HK-2 (cell line): ENCODE measurements at regions not wholly inside any gene's neighbourhood (a gene's known extent, or its start where the extent isn't known, plus 50 kb on each side); places are given as distances from the start of the nearest gene placed in this dataset.
"Not testable (repeated sequence)": the region's sequence is repeated elsewhere in the genome, so short reads cannot be mapped to it uniquely, and the experiment has no call there.

Experiments used
- DNase-seq: peaks from one replicate; pipeline ENCODE4 v3.0.0-alpha.2; 2018; ENCODE audit not compliant: unreplicated experiment

- peak; percentile 27 for DNase-seq
Observed at GRCh38 chr9:108041551-108041950, 552.0 kb upstream of the KLF4 start.

GRCh38 chr9:108040783-108041182, 551.2 kb upstream of the KLF4 start:
- peak; percentile 46 for DNase-seq

- DNase-seq, result no peak
Observed at GRCh38 chr9:108039493-108039892, 549.9 kb upstream of the KLF4 start.

- DNase-seq, result no peak
Observed at GRCh38 chr9:108039012-108039411, 549.4 kb upstream of the KLF4 start.

- no peak for DNase-seq
Observed at GRCh38 chr9:108035487-108035886, 545.9 kb upstream of the KLF4 start.

- DNase-seq, result no peak
Observed at GRCh38 chr9:108033976-108034964, 544.7 kb upstream of the KLF4 start.

- DNase-seq, result not testable (repeated sequence)
Observed at GRCh38 chr9:108032079-108032478, 542.5 kb upstream of the KLF4 start.

- DNase-seq, result not testable (repeated sequence)
Observed at GRCh38 chr9:108031221-108031620, 541.7 kb upstream of the KLF4 start.

GRCh38 chr9:108026718-108027117, 537.1 kb upstream of the KLF4 start:
- DNase-seq, result not testable (repeated sequence)

GRCh38 chr9:108024604-108025003, 535.0 kb upstream of the KLF4 start:
- DNase-seq, result no peak

- DNase-seq, result no peak
Observed at GRCh38 chr9:108022246-108022935, 532.8 kb upstream of the KLF4 start.

- DNase-seq, result no peak
Observed at GRCh38 chr9:108021096-108021710, 531.6 kb upstream of the KLF4 start.

GRCh38 chr9:108019821-108020220, 530.3 kb upstream of the KLF4 start:
- DNase-seq, result peak; percentile 16

GRCh38 chr9:108017671-108018070, 528.1 kb upstream of the KLF4 start:
- no peak for DNase-seq

- DNase-seq, result no peak
Observed at GRCh38 chr9:108016446-108016845, 526.9 kb upstream of the KLF4 start.

GRCh38 chr9:108015690-108016089, 526.1 kb upstream of the KLF4 start:
- DNase-seq, result no peak

- no peak for DNase-seq
Observed at GRCh38 chr9:108014353-108014752, 524.8 kb upstream of the KLF4 start.

- no peak for DNase-seq
Observed at GRCh38 chr9:108012886-108013665, 523.5 kb upstream of the KLF4 start.

GRCh38 chr9:108012405-108012804, 522.8 kb upstream of the KLF4 start:
- no peak for DNase-seq

GRCh38 chr9:108003526-108003925, 514.0 kb upstream of the KLF4 start:
- no peak for DNase-seq

GRCh38 chr9:108002371-108002956, 512.9 kb upstream of the KLF4 start:
- no peak for DNase-seq
